A673 (cell line): ENCODE measurements at regions not wholly inside any gene's neighbourhood (a gene's known extent, or its start where the extent isn't known, plus 50 kb on each side); places are given as distances from the start of the nearest gene placed in this dataset.
"Not testable (repeated sequence)": the region's sequence is repeated elsewhere in the genome, so short reads cannot be mapped to it uniquely, and the experiment has no call there.

Experiments used
- BruUV-seq: library from RNA; stranded (reverse); fragments of 400-500 nt; replicated peaks from 2 replicates; lab custom pipeline; 2021; lab: Mats Ljungman, UMichigan
- CTCF ChIA-PET: fragments of 300-600 bp; sonication (Branson Sonifier 250); formaldehyde crosslinking; loops from one replicate; lab custom pipeline; 2022; ENCODE audit warnings: antibody characterized with exemption; lab: Charles Lee
- POLR2A ChIA-PET: fragments of 300-600 bp; sonication (Branson Sonifier 250); formaldehyde crosslinking; loops from one replicate; lab custom pipeline; 2022; ENCODE audit warnings: antibody characterized with exemption; ENCODE audit not compliant: low non-redundant PET; lab: Charles Lee
- DNase-seq: peaks from one replicate; pipeline ENCODE4 v3.0.0-alpha.2; 2015; ENCODE audit warnings: low spot score
- H3K27ac ChIP-seq: fragments of 200-600 bp; sonication (generic); 2 replicates; pipeline ENCODE4 v1.5.1; 2016; ENCODE audit warnings: mixed run types, low read depth, mild to moderate bottlenecking, mixed read lengths, antibody characterized with exemption, low read length; ENCODE audit not compliant: poor library complexity, severe bottlenecking
- H3K27me3 ChIP-seq: fragments of 200-600 bp; sonication (generic); replicated peaks from 2 replicates; pipeline ENCODE4 v1.6.1; 2017; ENCODE audit warnings: mixed run types, low read depth, mild to moderate bottlenecking, mixed read lengths, antibody characterized with exemption, low read length; ENCODE audit not compliant: insufficient read depth, poor library complexity
- H3K36me3 ChIP-seq: fragments of 200-600 bp; sonication (generic); 2 replicates; pipeline ENCODE4 v1.6.1; 2016; ENCODE audit warnings: mixed run types, mild to moderate bottlenecking, mixed read lengths, antibody characterized with exemption, low read length; ENCODE audit not compliant: insufficient read depth, poor library complexity, severe bottlenecking
- H3K4me1 ChIP-seq: fragments of 200-600 bp; sonication (generic); 2 replicates; pipeline ENCODE4 v1.6.1; 2017; ENCODE audit warnings: mixed run types, mild to moderate bottlenecking, mixed read lengths, antibody characterized with exemption, low read length; ENCODE audit not compliant: insufficient read depth, poor library complexity, severe bottlenecking
- H3K4me3 ChIP-seq: fragments of 200-600 bp; sonication (generic); 2 replicates; pipeline ENCODE4 v1.5.1; 2016; ENCODE audit warnings: low read depth, mixed run types, mild to moderate bottlenecking, mixed read lengths, low read length; ENCODE audit not compliant: poor library complexity, severe bottlenecking
- H3K9me3 ChIP-seq: fragments of 200-600 bp; sonication (generic); 2 replicates; pipeline ENCODE4 v1.6.1; 2016; ENCODE audit warnings: mixed run types, low read depth, mild to moderate bottlenecking, mixed read lengths, antibody characterized with exemption, low read length; ENCODE audit not compliant: poor library complexity, severe bottlenecking
- CTCF ChIP-seq: fragments of 300-800, 200-600 bp; sonication (generic); conservative IDR thresholded peaks from 2 replicates; pipeline ENCODE4 v1.5.1; 2017; ENCODE audit warnings: low read depth, mild to moderate bottlenecking, antibody characterized with exemption, low read length, moderate library complexity, mixed read lengths
- EZH2 ChIP-seq: fragments of 200-600 bp; sonication (generic); IDR thresholded peaks from 2 replicates; pipeline ENCODE4 v1.6.1; 2017; ENCODE audit warnings: borderline replicate concordance, low read depth, mild to moderate bottlenecking, mixed read lengths, antibody characterized with exemption, low read length; ENCODE audit not compliant: poor library complexity, severe bottlenecking
- intact Hi-C: fragments of 100-400 bp; cut with micrococcal nuclease; formaldehyde crosslinking; loops from one replicate; pipeline ENCODE4 v1.10.0; 2022; ENCODE audit not compliant: unreplicated experiment

GRCh38 chr9:136599074-136599531 lies 53.3 kb upstream of the NOTCH1 start:
- H3K36me3 ChIP-seq = no peaks in the 10 kb centered on the region
- H3K4me3 ChIP-seq = no peak overlapping the region
- H3K9me3 ChIP-seq = no peaks in the 10 kb centered on the region
- no peak for TF ChIP-seq EZH2
- no peak for TF ChIP-seq CTCF
- no peak for DNase-seq
- no peaks in the 10 kb centered on the region for H3K4me1 ChIP-seq
- H3K27me3 ChIP-seq = no peaks in the 10 kb centered on the region
- no peak overlapping the region for H3K27ac ChIP-seq
- intact Hi-C loops = no loop called here
- no TSS peak for BruUV-seq
- CTCF ChIA-PET = no interaction called here
- POLR2A ChIA-PET = no interaction called here

- DNase-seq, H3K36me3 ChIP-seq, H3K27ac ChIP-seq, H3K4me1 ChIP-seq, H3K27me3 ChIP-seq, H3K4me3 ChIP-seq, H3K9me3 ChIP-seq, CTCF ChIA-PET, intact Hi-C loops, POLR2A ChIA-PET, BruUV-seq: not testable (repeated sequence)
Observed at GRCh38 chr9:136598390-136599073, 52.7 kb upstream of the NOTCH1 start.

- intact Hi-C loops = no loop called here
- TF ChIP-seq EZH2 (no peak), CTCF (no peak)
- H3K9me3 ChIP-seq = no peaks in the 10 kb centered on the region
- H3K27ac ChIP-seq = no peak overlapping the region
- H3K4me1 ChIP-seq = no peaks in the 10 kb centered on the region
- no peaks in the 10 kb centered on the region for H3K27me3 ChIP-seq
- no peaks in the 10 kb centered on the region for H3K36me3 ChIP-seq
- no peak overlapping the region for H3K4me3 ChIP-seq
- CTCF ChIA-PET = no interaction called here
- DNase-seq = no peak
- POLR2A ChIA-PET = no interaction called here
- no TSS peak for BruUV-seq
Observed at GRCh38 chr9:136597965-136598364, 52.1 kb upstream of the NOTCH1 start.
